ENCODE measurements at regions not wholly inside any gene's neighbourhood (a gene's known extent, or its start where the extent isn't known, plus 50 kb on each side); places are given as distances from the start of the nearest gene placed in this dataset.

- Mint-ChIP-seq H3K27ac (no peak overlapping the region), H3K27me3 (ENCODE audit: low read depth) (no peaks in the 10 kb centered on the region), H3K4me3 (no peak overlapping the region), H3K9me3 (peaks cover 0 to 3% of the 10 kb centered on the region in 2 experiments; a peak in 2 of 5 replicates), H3K36me3 (ENCODE audit: insufficient read depth in 1 of 3, low read depth in 3 of 3) (no peaks in the 10 kb centered on the region; a peak in 1 of 7 replicates), H3K4me1 (peaks cover 6 to 10% of the 10 kb centered on the region in 2 experiments; a peak in 3 of 4 replicates)
- Histone ChIP-seq H2BK15ac (ENCODE audit: low read depth, low read length) (no peak overlapping the region), H3K79me1 (ENCODE audit: insufficient read depth, low read depth, low read length, poor library complexity, severe bottlenecking) (no peaks in the 10 kb centered on the region), H3K23me2 (ENCODE audit: insufficient read length, low read depth, low read length, poor library complexity, severe bottlenecking) (no peaks in the 10 kb centered on the region), H4K20me1 (ENCODE audit: control insufficient read depth, insufficient read depth, insufficient read length) (no peaks in the 10 kb centered on the region), H3K27ac (ENCODE audit: insufficient read length, low read depth, low read length) (no peak overlapping the region), H3K79me2 (ENCODE audit: insufficient read depth, low read length) (no peaks in the 10 kb centered on the region), H3T11ph (ENCODE audit: low read length) (no peak overlapping the region), H2BK12ac (ENCODE audit: insufficient read length, low read depth, low read length) (no peak overlapping the region), H4K8ac (replicated peaks; ENCODE audit: insufficient read length, low read depth, low read length) (no peak overlapping the region), H4K91ac (ENCODE audit: insufficient read length, low read depth, low read length) (no peak overlapping the region), H3K9ac (ENCODE audit: extremely low read depth, insufficient read length, low read length) (no peak overlapping the region), H3K14ac (ENCODE audit: insufficient read depth, low read length) (no peak overlapping the region), H3K18ac (ENCODE audit: insufficient read length, low read depth, low read length) (no peak overlapping the region), H2AK5ac (ENCODE audit: insufficient read length, low read length) (no peak overlapping the region), H2BK5ac (ENCODE audit: insufficient read length, low read length) (no peak overlapping the region), H3K56ac (ENCODE audit: insufficient read length, low read depth, low read length) (no peak overlapping the region), H3K4ac (ENCODE audit: low read depth, low read length) (no peak overlapping the region), H3K27me3 (ENCODE audit: insufficient read depth, low read length) (no peaks in the 10 kb centered on the region), H3K4me1 (ENCODE audit: insufficient read depth, low read length) (no peaks in the 10 kb centered on the region; the same call in 1 of the 2 replicates), H2BK120ac (ENCODE audit: low read depth, low read length, poor library complexity, severe bottlenecking) (no peak overlapping the region), H2AFZ (ENCODE audit: low read length) (no peak overlapping the region), H3K23ac (ENCODE audit: insufficient read length, low read depth, low read length) (no peak overlapping the region), H2BK20ac (ENCODE audit: low read depth, low read length, poor library complexity, severe bottlenecking) (no peak overlapping the region), H3K9me3 (ENCODE audit: control insufficient read depth, low read depth, low read length) (no peaks in the 10 kb centered on the region), H4K5ac (ENCODE audit: insufficient read length, low read depth, low read length) (no peak overlapping the region), H3K4me2 (ENCODE audit: insufficient read depth, insufficient read length, low read length) (no peak overlapping the region)
- no peak for DNase-seq
- no CpG with 5 or more reads among the region's 3 CpGs for WGBS (ENCODE audit: extremely low coverage, insufficient read length, low lambda C conversion rate)
- TF ChIP-seq CTCF (conservative IDR thresholded peaks at IDR 0.05): no peak
Measured at GRCh38 chr7:41116337-41116736, 586.6 kb downstream of the INHBA start.

All from H9 (cell line).